ENCODE measurements at regions not wholly inside any gene's neighbourhood (a gene's known extent, or its start where the extent isn't known, plus 50 kb on each side); places are given as distances from the start of the nearest gene placed in this dataset.
"Not testable (repeated sequence)": the region's sequence is repeated elsewhere in the genome, so short reads cannot be mapped to it uniquely, and the experiment has no call there.

DNA sequence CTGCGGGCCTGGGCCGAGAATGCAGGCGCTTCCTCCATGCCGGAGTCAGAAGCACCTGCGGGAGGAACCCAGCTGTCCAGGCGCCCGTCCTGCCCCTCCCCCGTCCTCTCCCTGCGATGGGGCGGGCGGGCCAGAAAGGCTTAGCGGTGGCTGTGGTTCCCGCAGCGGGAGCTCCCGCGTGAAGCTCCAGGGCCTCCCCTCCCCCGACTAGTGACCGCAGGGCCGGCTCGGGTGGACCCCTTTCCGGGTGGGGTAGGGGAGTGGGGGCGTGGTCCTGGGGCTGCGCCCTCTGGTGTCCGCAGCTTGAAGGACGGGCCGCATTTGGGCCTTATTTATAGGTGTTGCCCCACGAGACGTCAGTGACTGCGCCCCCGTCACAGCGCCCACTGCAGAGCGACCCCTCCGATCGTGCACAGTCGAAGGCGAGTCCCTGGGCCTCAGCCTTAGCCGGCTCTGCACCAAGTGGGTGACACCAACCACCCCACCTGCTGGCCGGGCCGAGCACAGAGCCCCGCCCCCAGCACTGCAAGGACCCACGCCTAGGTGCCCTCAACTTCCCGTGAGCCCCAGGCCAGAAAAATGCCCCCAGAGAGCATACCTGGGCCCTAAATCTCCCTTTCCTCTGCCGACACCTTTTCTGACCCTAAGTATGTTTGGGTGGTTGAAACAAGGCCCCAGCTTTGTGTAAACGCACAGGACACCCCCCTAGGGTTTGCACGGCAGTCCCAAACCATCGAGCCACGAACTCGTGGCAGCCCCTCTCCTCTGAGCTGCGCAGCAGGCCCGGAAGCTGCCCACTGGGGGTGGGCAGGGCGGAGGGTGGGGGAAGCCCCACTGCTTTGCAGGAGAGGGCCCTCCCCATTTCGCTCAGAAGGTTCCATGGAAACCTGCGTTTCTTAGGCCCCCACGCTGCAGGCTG lies 252.4 kb downstream of the ANKRD30B start:
- TF ChIP-seq, protein P1, sequence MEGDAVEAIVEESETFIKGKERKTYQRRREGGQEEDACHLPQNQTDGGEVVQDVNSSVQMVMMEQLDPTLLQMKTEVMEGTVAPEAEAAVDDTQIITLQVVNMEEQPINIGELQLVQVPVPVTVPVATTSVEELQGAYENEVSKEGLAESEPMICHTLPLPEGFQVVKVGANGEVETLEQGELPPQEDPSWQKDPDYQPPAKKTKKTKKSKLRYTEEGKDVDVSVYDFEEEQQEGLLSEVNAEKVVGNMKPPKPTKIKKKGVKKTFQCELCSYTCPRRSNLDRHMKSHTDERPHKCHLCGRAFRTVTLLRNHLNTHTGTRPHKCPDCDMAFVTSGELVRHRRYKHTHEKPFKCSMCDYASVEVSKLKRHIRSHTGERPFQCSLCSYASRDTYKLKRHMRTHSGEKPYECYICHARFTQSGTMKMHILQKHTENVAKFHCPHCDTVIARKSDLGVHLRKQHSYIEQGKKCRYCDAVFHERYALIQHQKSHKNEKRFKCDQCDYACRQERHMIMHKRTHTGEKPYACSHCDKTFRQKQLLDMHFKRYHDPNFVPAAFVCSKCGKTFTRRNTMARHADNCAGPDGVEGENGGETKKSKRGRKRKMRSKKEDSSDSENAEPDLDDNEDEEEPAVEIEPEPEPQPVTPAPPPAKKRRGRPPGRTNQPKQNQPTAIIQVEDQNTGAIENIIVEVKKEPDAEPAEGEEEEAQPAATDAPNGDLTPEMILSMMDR (IDR thresholded peaks at IDR 0.05), result not testable (repeated sequence)
- TF ChIP-seq POLR2A (IDR thresholded peaks at IDR 0.05), result not testable (repeated sequence)
